Lung (tissue), 11 donors: ENCODE measurements at regions not wholly inside any gene's neighbourhood (a gene's known extent, or its start where the extent isn't known, plus 50 kb on each side); places are given as distances from the start of the nearest gene placed in this dataset.

ENCODE experiments used
- ATAC-seq: fragments of 200-7000 bp; cut with Tn5 transposase; one replicate; pipeline ENCODE4 v1.9.1; 2020; ENCODE audit warnings: moderate number of reproducible peaks; ENCODE audit not compliant: insufficient read depth, low FRiP score
- DNase-seq, 3 donors: peaks; one replicate each; pipeline ENCODE4 v3.0.0-alpha.2; 2013 to 2017
- H3K27ac ChIP-seq, 2 donors: one replicate each; pipeline ENCODE4 v1.5.1; 2013; ENCODE audit warnings: mild to moderate bottlenecking in 2 of 2, moderate library complexity in 2 of 2, control low read depth in 1 of 2, inconsistent platforms in 1 of 2, low read depth in 1 of 2, low read length in 1 of 2
- H3K27me3 ChIP-seq, 3 donors: one replicate each; pipeline ENCODE4 v1.5.1; 2013; ENCODE audit warnings: low read length in 2 of 3; ENCODE audit not compliant: control insufficient read depth in 3 of 3, insufficient read depth in 3 of 3
- H3K36me3 ChIP-seq, 4 donors: one replicate each; pipeline ENCODE4 v1.5.1; 2013; ENCODE audit warnings: low read length in 4 of 4, mild to moderate bottlenecking in 1 of 4, moderate library complexity in 1 of 4; ENCODE audit not compliant: control insufficient read depth in 4 of 4, insufficient read depth in 4 of 4
- H3K4me1 ChIP-seq, 5 donors: one replicate each; pipeline ENCODE4 v1.5.1; 2013; ENCODE audit warnings: low read length in 5 of 5, mild to moderate bottlenecking in 2 of 5, moderate library complexity in 1 of 5; ENCODE audit not compliant: control insufficient read depth in 5 of 5, insufficient read depth in 5 of 5
- H3K4me3 ChIP-seq: one replicate; pipeline ENCODE4 v1.5.1; 2013; ENCODE audit warnings: mild to moderate bottlenecking, control low read depth, moderate library complexity
- H3K9ac ChIP-seq, 2 donors: one replicate each; pipeline ENCODE4 v1.5.1; 2013; ENCODE audit warnings: low read length in 2 of 2, control low read depth in 1 of 2; ENCODE audit not compliant: insufficient read depth in 1 of 2
- H3K9me3 ChIP-seq, 4 donors: one replicate each; pipeline ENCODE4 v1.5.1; 2013; ENCODE audit warnings: low read length in 3 of 4, mild to moderate bottlenecking in 1 of 4, moderate library complexity in 1 of 4; ENCODE audit not compliant: control insufficient read depth in 4 of 4, insufficient read depth in 3 of 4
- WGBS, 2 donors: extraction: QIAGEN DNeasy Blood & Tissue Kit; methylation state at CpG; one replicate each; pipeline ENCODE4 v1.1.7; 2013; 5-methylcytosine and 5-hydroxymethylcytosine counted together
- TF ChIP-seq, protein P1 (sequence below): IDR thresholded peaks from 2 replicates; pipeline ENCODE4 v1.5.1; 2012; ENCODE audit warnings: mild to moderate bottlenecking; ENCODE audit errors: control extremely low read depth, extremely low read depth
- donor health status: control.
- donor health status: control.
- donor health status: Bipolar disorder and iron deficiency.
- donor health status: healthy.
- donor health status: DM: yes; HTN: yes; CAD: no.

DNA sequence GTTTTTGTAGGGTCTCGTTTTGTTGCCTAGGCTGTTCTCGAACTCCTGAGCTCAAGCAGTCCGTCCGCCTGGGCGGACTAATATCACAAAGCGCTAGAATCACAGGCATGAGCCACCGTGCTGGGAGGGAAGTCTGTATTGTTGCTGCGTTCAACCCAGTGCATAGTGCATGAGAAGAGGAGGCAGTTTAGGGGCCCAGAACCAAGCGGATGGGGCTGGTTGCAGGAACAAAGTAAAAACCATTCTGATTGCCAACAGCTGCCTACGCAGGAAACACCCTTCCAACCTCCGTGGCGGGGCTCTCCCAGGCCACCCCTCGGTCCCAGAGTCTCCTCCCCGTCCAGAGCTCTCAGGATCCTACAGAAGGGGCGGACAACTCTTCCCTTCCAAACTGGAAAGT is 87.1 kb downstream of the ANXA2R start:
- peaks cover 0 to 21% (median 0%) of the 10 kb centered on the region in 4 donors for H3K9me3 ChIP-seq
- no peaks in the 10 kb centered on the region for H3K36me3 ChIP-seq
- WGBS, 2 donors, result 49 to 54% methylated on average over 15 of the region's 15 CpGs
- no peak overlapping the region for H3K4me3 ChIP-seq
- peak in 1 of 3 donors; percentile 12 for DNase-seq
- H3K9ac ChIP-seq, result no peak overlapping the region
- no peak overlapping the region for H3K27ac ChIP-seq
- H3K27me3 ChIP-seq, result peaks cover 0 to 89% (median 85%) of the 10 kb centered on the region in 3 donors
- TF ChIP-seq, protein P1, sequence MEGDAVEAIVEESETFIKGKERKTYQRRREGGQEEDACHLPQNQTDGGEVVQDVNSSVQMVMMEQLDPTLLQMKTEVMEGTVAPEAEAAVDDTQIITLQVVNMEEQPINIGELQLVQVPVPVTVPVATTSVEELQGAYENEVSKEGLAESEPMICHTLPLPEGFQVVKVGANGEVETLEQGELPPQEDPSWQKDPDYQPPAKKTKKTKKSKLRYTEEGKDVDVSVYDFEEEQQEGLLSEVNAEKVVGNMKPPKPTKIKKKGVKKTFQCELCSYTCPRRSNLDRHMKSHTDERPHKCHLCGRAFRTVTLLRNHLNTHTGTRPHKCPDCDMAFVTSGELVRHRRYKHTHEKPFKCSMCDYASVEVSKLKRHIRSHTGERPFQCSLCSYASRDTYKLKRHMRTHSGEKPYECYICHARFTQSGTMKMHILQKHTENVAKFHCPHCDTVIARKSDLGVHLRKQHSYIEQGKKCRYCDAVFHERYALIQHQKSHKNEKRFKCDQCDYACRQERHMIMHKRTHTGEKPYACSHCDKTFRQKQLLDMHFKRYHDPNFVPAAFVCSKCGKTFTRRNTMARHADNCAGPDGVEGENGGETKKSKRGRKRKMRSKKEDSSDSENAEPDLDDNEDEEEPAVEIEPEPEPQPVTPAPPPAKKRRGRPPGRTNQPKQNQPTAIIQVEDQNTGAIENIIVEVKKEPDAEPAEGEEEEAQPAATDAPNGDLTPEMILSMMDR, result no peak
- H3K4me1 ChIP-seq, result peaks cover 0 to 22% (median 5%) of the 10 kb centered on the region in 5 donors
- no peak for ATAC-seq

DNA sequence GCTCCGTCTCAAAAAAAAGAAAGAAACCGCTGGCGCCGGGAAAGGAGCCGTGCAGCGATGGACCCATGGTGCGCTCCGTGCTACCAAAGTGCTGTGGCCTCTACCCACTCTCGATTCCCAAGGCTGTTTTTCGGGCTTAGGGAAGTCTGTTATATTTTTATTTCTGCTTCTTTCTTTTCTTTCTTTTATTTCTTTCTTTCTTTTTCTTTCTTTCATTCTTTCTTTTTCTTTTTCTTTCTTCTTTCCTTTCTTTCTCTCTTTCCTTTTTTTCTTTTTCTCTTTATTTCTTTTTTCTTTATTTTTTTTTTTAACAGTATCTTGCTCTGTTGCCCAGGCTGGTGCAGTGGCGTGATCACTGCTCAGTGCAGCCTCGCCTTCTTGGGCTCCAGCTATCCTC is 87.5 kb downstream of the ANXA2R start:
- no peaks in the 10 kb centered on the region for H3K36me3 ChIP-seq
- ATAC-seq, result no peak
- no peak overlapping the region for H3K4me3 ChIP-seq
- H3K27me3 ChIP-seq, result peaks cover 0 to 89% (median 85%) of the 10 kb centered on the region in 3 donors
- TF ChIP-seq, protein P1, result no peak
- H3K9me3 ChIP-seq, result peaks cover 0 to 21% (median 0%) of the 10 kb centered on the region in 4 donors
- no peak overlapping the region for H3K27ac ChIP-seq
- no peak overlapping the region for H3K9ac ChIP-seq
- no peak for DNase-seq
- WGBS, 2 donors, result 15 to 35% methylated on average over 12 of the region's 12 CpGs
- H3K4me1 ChIP-seq, result peaks cover 0 to 22% (median 5%) of the 10 kb centered on the region in 5 donors

DNA sequence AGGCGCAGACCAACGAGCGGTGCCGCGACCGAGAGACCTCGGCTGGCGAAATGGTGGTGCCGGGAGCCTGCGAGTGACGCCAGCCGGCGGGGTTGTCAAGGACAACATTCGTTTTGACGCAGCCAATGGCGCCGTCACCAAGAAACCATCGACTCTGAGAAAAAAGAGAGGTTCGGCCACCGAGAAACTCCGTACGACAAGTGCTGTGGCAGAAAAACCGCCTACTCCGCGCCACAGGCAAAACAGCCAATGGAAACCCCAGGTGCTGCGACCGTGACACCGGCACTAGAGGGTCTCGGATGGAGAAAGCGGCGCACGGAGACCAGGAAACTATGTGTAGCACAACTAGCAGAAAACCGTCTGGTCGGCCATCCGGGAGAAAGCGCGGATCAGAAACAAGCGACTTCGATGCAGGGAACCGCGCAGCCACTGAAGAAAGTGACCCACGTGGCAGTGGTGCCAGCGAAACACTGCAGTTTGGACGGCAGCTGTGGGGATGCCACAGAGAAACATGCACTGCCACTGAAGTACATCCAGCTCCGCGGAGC is 88.8 kb downstream of the ANXA2R start:
- peak overlapping the region; percentile 86 to 99 for H3K27ac ChIP-seq
- TF ChIP-seq, protein P1, result no peak
- H3K27me3 ChIP-seq, result peaks cover 0 to 85% (median 82%) of the 10 kb centered on the region in 3 donors
- ATAC-seq (peak; percentile 3), DNase-seq (peak; percentile 39 to 56 (median 54))
- no peak overlapping the region for H3K9ac ChIP-seq
- H3K4me1 ChIP-seq, result peaks cover 0 to 22% (median 5%) of the 10 kb centered on the region in 5 donors
- peak overlapping the region; percentile 56 for H3K4me3 ChIP-seq
- H3K9me3 ChIP-seq, result peaks cover 0 to 21% (median 0%) of the 10 kb centered on the region in 4 donors
- WGBS, 2 donors, result 1 to 3% methylated on average over 46 of the region's 46 CpGs
- H3K36me3 ChIP-seq, result no peaks in the 10 kb centered on the region
